D721Med (cell line): ENCODE measurements at regions not wholly inside any gene's neighbourhood (a gene's known extent, or its start where the extent isn't known, plus 50 kb on each side); places are given as distances from the start of the nearest gene placed in this dataset.
"Not testable (repeated sequence)": the region's sequence is repeated elsewhere in the genome, so short reads cannot be mapped to it uniquely, and the experiment has no call there.

Experiments used
- DNase-seq: peaks from one replicate; pipeline ENCODE4 v3.0.0; 2011; ENCODE audit warnings: low spot score; ENCODE audit not compliant: insufficient read length
- FAIRE-seq: peaks from 2 replicates; lab custom pipeline; 2011; peaks lifted over from hg19 to GRCh38; lab: Jason Lieb, UNC
- TF ChIP-seq, protein P1 (sequence below): IDR thresholded peaks from 2 replicates; pipeline ENCODE4 v1.5.1; 2012; ENCODE audit warnings: mild to moderate bottlenecking, control low read depth; ENCODE audit not compliant: insufficient read depth; ENCODE audit errors: missing control alignments

DNA sequence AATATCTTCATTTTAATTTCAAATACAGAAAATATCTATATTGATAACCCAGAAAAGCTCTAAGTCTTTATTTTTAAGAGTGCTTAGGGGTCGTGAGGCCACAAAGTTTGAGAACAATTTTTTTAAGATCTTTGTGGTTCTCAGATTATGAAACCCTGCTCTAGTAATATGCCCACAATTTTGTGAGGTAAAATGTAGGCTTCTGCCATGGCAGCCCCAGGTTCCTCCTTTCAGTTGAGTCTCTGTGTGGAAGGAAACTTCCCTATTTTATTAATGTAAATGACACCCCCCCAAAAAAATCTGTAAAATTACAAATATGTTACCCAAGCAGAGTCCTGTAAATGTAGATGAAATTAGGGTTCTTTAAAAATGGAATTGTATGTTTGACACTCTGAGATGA, 600.5 kb downstream of the SATB2 start:
- DNase-seq, result no peak
- no peak for FAIRE-seq
- TF ChIP-seq, protein P1, sequence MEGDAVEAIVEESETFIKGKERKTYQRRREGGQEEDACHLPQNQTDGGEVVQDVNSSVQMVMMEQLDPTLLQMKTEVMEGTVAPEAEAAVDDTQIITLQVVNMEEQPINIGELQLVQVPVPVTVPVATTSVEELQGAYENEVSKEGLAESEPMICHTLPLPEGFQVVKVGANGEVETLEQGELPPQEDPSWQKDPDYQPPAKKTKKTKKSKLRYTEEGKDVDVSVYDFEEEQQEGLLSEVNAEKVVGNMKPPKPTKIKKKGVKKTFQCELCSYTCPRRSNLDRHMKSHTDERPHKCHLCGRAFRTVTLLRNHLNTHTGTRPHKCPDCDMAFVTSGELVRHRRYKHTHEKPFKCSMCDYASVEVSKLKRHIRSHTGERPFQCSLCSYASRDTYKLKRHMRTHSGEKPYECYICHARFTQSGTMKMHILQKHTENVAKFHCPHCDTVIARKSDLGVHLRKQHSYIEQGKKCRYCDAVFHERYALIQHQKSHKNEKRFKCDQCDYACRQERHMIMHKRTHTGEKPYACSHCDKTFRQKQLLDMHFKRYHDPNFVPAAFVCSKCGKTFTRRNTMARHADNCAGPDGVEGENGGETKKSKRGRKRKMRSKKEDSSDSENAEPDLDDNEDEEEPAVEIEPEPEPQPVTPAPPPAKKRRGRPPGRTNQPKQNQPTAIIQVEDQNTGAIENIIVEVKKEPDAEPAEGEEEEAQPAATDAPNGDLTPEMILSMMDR, result no peak

DNA sequence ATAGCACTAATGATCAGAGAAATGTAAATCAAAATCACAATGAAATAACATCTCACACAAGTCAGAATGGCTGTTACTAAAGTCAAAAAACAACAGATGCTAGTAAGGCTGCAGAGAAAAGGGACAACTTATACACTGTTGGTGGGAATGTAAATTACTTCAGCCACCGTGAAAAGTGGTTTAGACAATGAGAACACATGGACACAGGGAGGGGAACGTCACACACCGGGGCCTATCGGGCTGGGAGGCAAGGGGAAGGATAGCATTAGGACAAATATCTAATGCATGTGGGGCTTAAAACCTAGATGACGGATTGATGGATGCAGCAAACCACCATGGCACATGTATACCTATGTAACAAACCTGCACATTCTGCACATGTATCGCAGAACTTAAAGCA, 602.0 kb downstream of the SATB2 start:
- not testable (repeated sequence) for FAIRE-seq, DNase-seq

DNA sequence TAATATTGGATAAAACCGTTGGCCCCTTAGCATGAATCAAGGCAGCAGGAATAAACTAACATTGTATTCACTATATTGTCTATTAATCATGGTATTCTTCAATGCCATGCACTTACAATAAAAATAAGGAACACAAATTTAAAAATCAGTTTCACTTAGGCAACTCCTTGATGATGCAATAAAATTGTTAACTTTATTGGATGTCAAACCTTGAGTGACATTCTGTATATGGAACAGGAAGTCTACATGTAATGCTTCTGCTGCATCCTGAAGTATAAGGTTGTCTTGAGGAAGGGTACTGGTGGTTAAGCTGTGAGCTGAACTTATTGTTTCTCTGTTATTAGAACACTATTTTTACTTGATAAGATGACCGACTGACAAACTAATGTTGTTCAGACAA, 605.5 kb downstream of the SATB2 start:
- no peak for DNase-seq
- no peak for FAIRE-seq
- TF ChIP-seq, protein P1, result no peak

DNA sequence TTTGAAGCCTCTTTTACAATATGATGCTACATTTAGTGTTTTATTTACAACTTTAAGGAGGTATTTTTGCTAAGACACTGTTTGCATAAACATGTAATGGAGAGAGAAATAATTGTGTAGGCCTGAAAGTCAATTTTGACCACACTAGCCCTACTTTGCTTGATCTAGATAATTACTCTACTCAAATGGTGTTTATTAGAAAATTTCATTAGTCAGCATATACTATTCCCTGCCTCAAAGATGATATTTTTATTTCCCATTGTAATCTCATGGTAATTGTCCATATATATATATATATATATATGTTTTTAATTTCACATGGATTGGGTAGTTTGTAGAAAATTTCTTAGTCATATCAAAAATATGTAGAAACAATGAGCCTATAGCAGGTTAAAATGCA, 632.2 kb downstream of the SATB2 start:
- DNase-seq (no peak), FAIRE-seq (no peak)
- TF ChIP-seq, protein P1, result no peak

DNA sequence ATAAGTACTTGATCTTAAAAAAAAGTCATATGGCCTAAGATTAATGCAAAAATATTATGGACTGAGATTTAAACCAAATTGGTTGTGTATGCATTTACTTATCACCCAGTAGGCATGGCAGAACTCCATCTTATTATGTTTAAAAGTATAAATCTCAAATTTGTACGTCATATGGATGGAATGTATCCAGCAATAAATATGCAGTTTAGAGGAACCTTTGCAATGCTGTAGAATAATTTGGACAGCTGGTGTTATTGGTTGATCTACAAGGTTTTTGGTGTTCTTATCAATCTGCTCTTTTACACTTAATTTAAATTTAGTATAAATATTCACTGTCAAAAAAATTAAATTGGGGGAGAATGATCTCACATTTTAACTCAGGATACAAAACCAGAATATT, 640.2 kb downstream of the SATB2 start:
- no peak for DNase-seq
- FAIRE-seq, result no peak
- TF ChIP-seq, protein P1, result no peak

DNA sequence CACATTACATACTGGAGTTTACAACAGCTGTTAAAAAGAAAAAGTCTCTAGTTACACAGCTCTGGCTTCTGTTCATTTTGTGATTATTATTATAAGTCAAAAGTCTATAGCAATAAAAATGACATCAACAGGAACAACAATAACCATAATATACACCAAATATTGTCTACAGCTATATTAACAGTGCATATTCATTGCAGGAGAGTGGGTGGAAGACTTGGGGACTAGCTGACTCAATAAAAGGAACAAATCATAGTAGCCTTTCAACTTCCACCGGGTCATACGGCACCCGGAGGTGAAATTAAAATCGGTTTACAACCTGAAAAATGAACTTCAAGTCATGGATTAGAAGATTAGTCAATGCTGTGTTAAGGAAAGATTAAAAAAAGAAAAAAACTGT, 642.1 kb downstream of the SATB2 start:
- DNase-seq (no peak), FAIRE-seq (no peak)
- TF ChIP-seq, protein P1, result no peak

DNA sequence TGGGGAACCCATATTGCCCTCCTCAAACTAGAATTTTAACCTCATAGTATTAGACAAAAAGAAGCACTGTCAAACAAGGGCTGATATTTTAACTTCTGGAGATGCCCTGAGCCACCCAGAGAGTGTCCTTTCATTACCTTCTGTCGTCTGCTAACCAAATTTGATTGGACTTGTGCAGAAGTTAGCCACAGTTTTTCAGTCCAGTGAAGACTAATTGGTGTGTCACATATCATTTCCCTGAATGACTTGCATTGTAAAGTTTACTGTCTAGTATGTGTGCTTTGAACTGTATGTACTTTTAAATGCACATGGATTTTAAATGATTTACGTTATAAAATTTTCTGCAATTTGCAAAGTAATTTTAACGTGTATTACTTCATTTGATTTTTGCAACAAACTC, 646.5 kb downstream of the SATB2 start:
- no peak for FAIRE-seq
- TF ChIP-seq, protein P1, result no peak

DNA sequence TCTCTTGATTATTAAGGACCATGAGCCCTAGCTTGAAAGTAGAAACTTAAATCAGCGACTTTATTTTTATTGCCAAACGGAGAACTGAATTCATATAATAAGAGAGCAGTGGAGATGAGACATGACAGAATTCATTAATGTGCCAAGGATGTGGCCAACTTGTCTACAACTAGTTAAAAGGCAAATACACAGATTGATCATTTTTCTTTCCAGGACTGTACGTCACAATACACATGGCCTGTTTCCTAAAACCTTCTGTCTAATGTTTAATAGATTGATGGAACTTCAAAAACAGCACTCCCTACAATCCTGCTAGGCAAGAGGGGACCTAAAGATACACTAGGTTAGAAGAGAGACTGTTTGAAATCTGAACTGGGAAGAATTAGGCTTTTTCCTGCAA, 647.8 kb downstream of the SATB2 start:
- TF ChIP-seq, protein P1, result no peak
- FAIRE-seq, result no peak

More for the DNA sequence above, 646.5 kb downstream of the SATB2 start:
- no peak for DNase-seq

More for the DNA sequence above, 647.8 kb downstream of the SATB2 start:
- no peak for DNase-seq
